Thoracic aorta (tissue), 2 donors: ENCODE measurements at regions not wholly inside any gene's neighbourhood (a gene's known extent, or its start where the extent isn't known, plus 50 kb on each side); places are given as distances from the start of the nearest gene placed in this dataset.

ENCODE experiments used
- ATAC-seq: fragments of 150-250 bp; one replicate; pipeline ENCODE4 v1.8.0; 2017; ENCODE audit warnings: low read depth; ENCODE audit not compliant: insufficient number of reproducible peaks, low FRiP score
- DNase-seq: peaks from one replicate; pipeline ENCODE4 v3.0.0-alpha.2; 2020; ENCODE audit warnings: low spot score
- H3K27ac ChIP-seq, 2 donors: fragments of 200-600 bp; sonication (generic); 1 replicate in 1 of 2; 2 replicates in 1 of 2; pipeline ENCODE4 v1.5.1; 2016; ENCODE audit warnings: mild to moderate bottlenecking in 2 of 2, moderate library complexity in 2 of 2
- H3K27me3 ChIP-seq: fragments of 200-600 bp; sonication (generic); replicated peaks from 2 replicates; pipeline ENCODE4 v1.6.0; 2016; ENCODE audit warnings: mild to moderate bottlenecking; ENCODE audit not compliant: insufficient read depth
- H3K36me3 ChIP-seq: fragments of 200-600 bp; sonication (generic); one replicate; pipeline ENCODE4 v1.5.1; 2016
- H3K4me1 ChIP-seq, 2 donors: fragments of 200-600 bp; sonication (generic); 1 replicate in 1 of 2; 2 replicates in 1 of 2; pipeline versions ENCODE4 v1.5.1 to v1.6.0; 2016; ENCODE audit warnings: low read depth in 2 of 2, mild to moderate bottlenecking in 1 of 2; ENCODE audit not compliant: control insufficient read depth in 1 of 2
- H3K4me3 ChIP-seq: fragments of 200-600 bp; sonication (generic); 2 replicates; pipeline ENCODE4 v1.5.1; 2016; ENCODE audit warnings: mild to moderate bottlenecking
- H3K9me3 ChIP-seq: fragments of 200-600 bp; sonication (generic); 2 replicates; pipeline ENCODE4 v1.5.1; 2016
- CTCF ChIP-seq: fragments of 200-600 bp; sonication (generic); IDR thresholded peaks from one replicate; pipeline ENCODE4 v1.5.1; 2019; ENCODE audit warnings: antibody characterized with exemption

- Histone ChIP-seq H3K4me1 (peaks cover 0 to 3% of the 10 kb centered on the region in 2 donors), H3K27me3 (no peaks in the 10 kb centered on the region), H3K4me3 (no peak overlapping the region), H3K27ac (no peak overlapping the region), H3K36me3 (no peaks in the 10 kb centered on the region), H3K9me3 (no peaks in the 10 kb centered on the region)
- TF ChIP-seq CTCF, result no peak
- ATAC-seq (no peak), DNase-seq (no peak)
Measured at GRCh38 chr10:90276894-90277475, 575.6 kb downstream of the KIF20B start.

- DNase-seq (no peak), ATAC-seq (no peak)
- Histone ChIP-seq H3K4me3 (no peak overlapping the region), H3K27me3 (no peaks in the 10 kb centered on the region), H3K36me3 (no peaks in the 10 kb centered on the region), H3K27ac (no peak overlapping the region), H3K4me1 (peaks cover 9 to 14% of the 10 kb centered on the region in 2 donors), H3K9me3 (no peaks in the 10 kb centered on the region)
- TF ChIP-seq CTCF, result no peak
Measured at GRCh38 chr10:90286406-90286805, 571.4 kb downstream of the HTR7 start.

GRCh38 chr10:90286941-90287340 is 570.9 kb downstream of the HTR7 start:
- peaks cover 9 to 14% of the 10 kb centered on the region in 2 donors for H3K4me1 ChIP-seq

GRCh38 chr10:90288391-90288933 is 569.4 kb downstream of the HTR7 start:
- Histone ChIP-seq H3K36me3 (no peaks in the 10 kb centered on the region), H3K4me3 (no peak overlapping the region), H3K4me1 (peaks cover 9 to 14% of the 10 kb centered on the region in 2 donors), H3K27me3 (no peaks in the 10 kb centered on the region), H3K9me3 (no peaks in the 10 kb centered on the region), H3K27ac (peak overlapping the region in 1 of 2 donors; percentile 36)
- DNase-seq, result no peak
- ATAC-seq, result peak; percentile 19
- no peak for TF ChIP-seq CTCF

More at GRCh38 chr10:90286941-90287340, 570.9 kb downstream of the HTR7 start:
- DNase-seq (no peak), ATAC-seq (no peak)
- Histone ChIP-seq H3K4me3 (no peak overlapping the region), H3K27ac (no peak overlapping the region), H3K36me3 (no peaks in the 10 kb centered on the region), H3K9me3 (no peaks in the 10 kb centered on the region), H3K27me3 (no peaks in the 10 kb centered on the region)
- no peak for TF ChIP-seq CTCF

GRCh38 chr10:90289037-90289436 is 568.8 kb downstream of the HTR7 start:
- DNase-seq (no peak), ATAC-seq (peak; percentile 75)
- peak overlapping the region in 1 of 2 donors; percentile 36 for H3K27ac ChIP-seq
- no peaks in the 10 kb centered on the region for H3K36me3 ChIP-seq
- no peaks in the 10 kb centered on the region for H3K9me3 ChIP-seq
- no peak for TF ChIP-seq CTCF
- no peaks in the 10 kb centered on the region for H3K27me3 ChIP-seq
- H3K4me3 ChIP-seq, result no peak overlapping the region
- H3K4me1 ChIP-seq, result peaks cover 9 to 14% of the 10 kb centered on the region in 2 donors
